ENCODE measurements at regions not wholly inside any gene's neighbourhood (a gene's known extent, or its start where the extent isn't known, plus 50 kb on each side); places are given as distances from the start of the nearest gene placed in this dataset.

- TF ChIP-seq POLR2AphosphoS5 (IDR thresholded peaks at IDR 0.05) (no peak), CTCF (IDR thresholded peaks at IDR 0.05) (no peak)
Observed at GRCh38 chr5:58087905-58088304, 372.0 kb downstream of the PLK2 start.

Measured in stomach (tissue), 4 donors.